Fibroblast of mammary gland (primary cell): ENCODE measurements at regions not wholly inside any gene's neighbourhood (a gene's known extent, or its start where the extent isn't known, plus 50 kb on each side); places are given as distances from the start of the nearest gene placed in this dataset.

ENCODE experiments used
- DNase-seq: peaks from one replicate; pipeline ENCODE4 v3.0.0-alpha.2; 2010; ENCODE audit warnings: low read depth
- H3K4me3 ChIP-seq: 2 replicates; pipeline ENCODE4 v1.5.1; 2011; ENCODE audit warnings: low read depth, mild to moderate bottlenecking, low read length, moderate library complexity; ENCODE audit not compliant: control insufficient read depth
- CTCF ChIP-seq: conservative IDR thresholded peaks from 2 replicates; pipeline ENCODE4 v1.5.1; 2011; ENCODE audit warnings: low read depth, low read length, inconsistent platforms; ENCODE audit not compliant: control insufficient read depth, insufficient read depth

- TF ChIP-seq CTCF: no peak
- no peak for DNase-seq
Observed at GRCh38 chr5:82365026-82365425, 86.9 kb upstream of the RPS23 start.

GRCh38 chr5:82364497-82364896 lies 86.3 kb upstream of the RPS23 start:
- TF ChIP-seq CTCF: peak; percentile 58
- H3K4me3 ChIP-seq: no peak overlapping the region
- peak; percentile 79 for DNase-seq

More at GRCh38 chr5:82365026-82365425, 86.9 kb upstream of the RPS23 start:
- no peak overlapping the region for H3K4me3 ChIP-seq

- no peak for TF ChIP-seq CTCF
- no peak overlapping the region for H3K4me3 ChIP-seq
- no peak for DNase-seq
Observed at GRCh38 chr5:82363524-82363923, 85.4 kb upstream of the RPS23 start.

GRCh38 chr5:82362636-82363035 lies 84.5 kb upstream of the RPS23 start:
- DNase-seq: no peak
- no peak for TF ChIP-seq CTCF
- H3K4me3 ChIP-seq: no peak overlapping the region

GRCh38 chr5:82360022-82360421 lies 81.9 kb upstream of the RPS23 start:
- DNase-seq: no peak
- no peak overlapping the region for H3K4me3 ChIP-seq
- no peak for TF ChIP-seq CTCF

- no peak for TF ChIP-seq CTCF
- DNase-seq: peak; percentile 52
- no peak overlapping the region for H3K4me3 ChIP-seq
Observed at GRCh38 chr5:82359272-82359671, 81.1 kb upstream of the RPS23 start.

- TF ChIP-seq CTCF: no peak
- no peak overlapping the region for H3K4me3 ChIP-seq
- peak; percentile 87 for DNase-seq
Observed at GRCh38 chr5:82358457-82358856, 80.3 kb upstream of the RPS23 start.
